Raji (cell line): ENCODE measurements at regions not wholly inside any gene's neighbourhood (a gene's known extent, or its start where the extent isn't known, plus 50 kb on each side); places are given as distances from the start of the nearest gene placed in this dataset.

Experiments used
- POLR2A ChIP-seq: IDR thresholded peaks from 2 replicates; pipeline ENCODE4 v1.6.1; 2011; ENCODE audit warnings: low read depth, low read length, control low read depth; ENCODE audit not compliant: insufficient read depth

DNA sequence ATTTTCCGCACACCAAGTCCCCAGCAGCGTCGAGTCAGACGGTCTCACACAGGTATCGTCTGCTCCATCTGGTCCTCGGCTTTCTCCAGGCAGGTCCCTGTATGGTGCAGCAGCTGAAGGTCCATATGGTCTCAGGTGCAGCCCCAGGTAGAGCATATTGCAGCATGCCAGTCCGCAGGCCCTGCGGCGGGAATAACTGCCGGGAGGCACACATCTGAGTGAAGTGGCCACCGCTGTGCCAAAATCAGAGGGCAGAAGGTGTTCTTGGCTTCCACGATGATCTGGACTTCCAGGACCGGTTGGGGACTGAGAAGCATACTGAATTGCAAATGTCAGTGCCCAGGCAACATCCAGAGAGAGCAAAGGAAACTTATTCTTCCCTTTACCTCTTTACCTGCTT lies 320.3 kb downstream of the RNF144A start:
- TF ChIP-seq POLR2A = no peak

DNA sequence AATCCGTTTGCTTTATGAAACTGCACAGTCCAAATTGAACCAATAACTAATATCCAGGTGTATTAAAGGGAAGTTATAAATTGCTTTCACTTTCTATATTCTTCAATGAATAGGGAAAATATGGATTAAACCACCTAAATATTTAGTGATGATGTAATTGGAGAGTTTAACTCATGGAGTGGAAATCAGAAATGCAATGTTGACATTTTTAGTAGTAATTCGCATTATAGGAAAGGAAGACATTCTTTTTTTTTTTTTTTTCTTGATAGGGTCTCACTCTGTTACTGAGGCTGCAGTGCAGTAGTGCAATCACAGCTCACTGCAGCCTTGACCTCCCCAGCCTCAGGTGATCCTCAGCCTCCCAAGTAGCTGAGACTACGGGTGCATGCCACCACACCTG lies 321.9 kb downstream of the RNF144A start:
- no peak for TF ChIP-seq POLR2A

DNA sequence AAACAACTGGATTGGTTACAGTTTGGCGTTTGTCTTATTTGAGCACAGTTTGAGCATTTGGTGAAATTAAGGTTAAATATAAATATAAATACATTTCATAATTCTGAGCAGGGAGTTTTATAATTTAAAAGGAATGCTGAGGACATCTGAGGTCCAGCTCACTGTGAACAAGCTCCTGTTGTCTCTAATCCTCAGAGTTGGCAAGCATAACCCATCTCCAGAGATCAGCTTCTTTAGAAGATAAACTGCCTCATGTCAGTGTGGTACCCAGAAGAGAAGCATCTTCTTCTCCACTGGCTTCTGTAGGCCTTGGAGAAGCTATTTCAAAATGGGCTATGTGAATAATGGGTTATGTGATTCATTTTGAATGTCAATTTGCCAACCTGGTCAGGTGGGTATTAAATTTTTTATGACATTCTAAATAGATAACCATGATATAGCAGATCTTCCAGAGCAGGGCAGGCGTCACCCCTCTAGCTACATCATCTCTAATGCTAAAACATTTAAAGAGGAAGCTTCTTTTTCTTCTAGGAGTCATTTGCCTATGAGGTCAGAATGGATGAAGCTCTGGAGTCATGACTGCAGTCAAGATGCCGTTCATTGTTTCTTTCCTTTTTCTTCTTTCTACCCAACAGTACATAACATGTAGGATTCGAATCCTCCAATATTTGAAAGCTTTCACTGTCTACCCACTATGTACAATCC lies 324.0 kb downstream of the RNF144A start:
- no peak for TF ChIP-seq POLR2A

DNA sequence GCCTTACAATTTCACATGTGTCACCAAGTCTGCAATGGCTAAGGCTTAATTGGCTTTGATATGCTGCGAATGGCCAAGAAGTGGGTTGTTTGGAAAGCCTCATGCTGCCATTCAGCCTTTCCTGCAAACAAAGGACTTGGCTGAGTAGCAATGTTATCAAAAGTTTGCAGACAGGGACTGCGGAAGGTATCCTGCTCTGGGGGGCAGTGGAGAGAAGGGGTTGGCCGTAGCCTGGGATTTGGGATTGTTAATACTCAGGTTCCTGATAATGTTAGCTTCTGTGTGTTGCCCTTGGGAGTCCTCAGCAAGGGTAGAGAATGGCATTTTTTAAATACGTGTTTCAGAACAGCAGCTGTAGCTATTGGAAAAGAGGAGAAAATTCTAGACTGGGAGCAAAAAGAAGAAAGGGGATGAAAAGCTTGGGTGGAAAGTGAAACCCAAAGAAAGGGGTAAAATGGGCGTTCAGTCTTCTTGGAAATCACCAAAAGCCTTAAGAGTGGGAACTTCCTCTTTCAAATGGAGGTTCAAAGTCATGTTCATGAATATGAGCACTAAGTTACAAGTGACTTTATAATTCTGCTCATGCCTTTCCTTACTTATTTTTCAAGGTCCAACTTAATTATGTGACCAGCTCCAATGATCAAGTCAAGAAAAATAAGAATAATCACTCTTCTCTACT lies 325.1 kb downstream of the RNF144A start:
- TF ChIP-seq POLR2A = no peak

DNA sequence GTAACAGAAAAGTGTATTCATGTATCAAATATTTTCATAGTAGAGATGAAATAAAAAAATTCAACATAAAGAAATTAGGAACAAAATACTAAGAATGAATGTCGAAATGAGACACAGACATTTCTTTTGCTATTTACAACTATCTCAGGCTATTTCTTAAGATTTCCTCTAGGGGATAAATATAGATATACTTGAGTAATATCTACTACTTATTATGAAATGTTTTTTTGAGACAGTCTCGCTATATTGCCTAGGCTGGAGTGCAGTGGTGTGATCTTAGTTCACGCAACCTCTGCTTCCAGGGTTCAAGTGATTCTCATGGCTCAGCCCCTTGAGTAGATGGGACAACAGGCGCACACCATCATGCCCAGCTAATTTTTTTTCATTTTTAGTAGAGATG lies 326.1 kb downstream of the RNF144A start:
- no peak for TF ChIP-seq POLR2A

DNA sequence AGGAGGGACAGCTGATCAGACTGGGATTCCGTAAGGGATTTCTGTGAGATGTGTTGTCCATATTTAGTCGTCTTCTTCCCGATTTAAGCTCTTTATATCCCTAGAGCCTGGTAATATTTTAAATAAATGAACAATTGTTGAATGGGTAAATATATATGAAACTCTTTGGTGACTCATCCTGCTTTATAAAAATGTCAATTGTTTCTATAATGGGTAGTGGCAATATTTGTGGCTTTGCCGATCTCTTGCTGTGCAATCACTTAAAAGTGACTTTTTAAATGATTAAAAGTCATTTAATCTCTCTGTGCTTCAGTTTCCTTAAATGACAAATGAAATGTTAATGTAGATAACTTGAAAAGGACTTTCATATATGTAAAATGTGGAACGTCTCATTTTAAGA lies 339.2 kb downstream of the RNF144A start:
- no peak for TF ChIP-seq POLR2A

DNA sequence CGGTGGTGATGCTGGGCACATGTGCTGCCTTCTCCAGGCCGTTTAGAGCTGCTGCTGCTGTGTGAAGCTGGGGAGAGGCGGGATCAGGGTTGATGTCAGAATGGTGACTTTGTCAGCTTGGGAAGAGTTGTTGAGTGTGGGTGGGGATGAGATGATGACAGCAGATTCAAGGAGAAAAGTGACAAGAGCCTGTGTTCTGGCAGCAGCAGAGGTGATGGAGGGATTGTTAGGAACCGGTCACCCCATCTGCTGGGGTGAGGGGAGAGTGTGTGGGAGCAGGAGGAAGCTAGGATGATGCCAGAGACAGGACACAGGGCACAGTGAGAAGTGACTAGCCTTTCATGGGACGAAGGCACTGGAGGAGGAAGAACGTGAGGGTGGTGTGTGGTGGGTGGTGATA lies 345.5 kb downstream of the RNF144A start:
- no peak for TF ChIP-seq POLR2A

DNA sequence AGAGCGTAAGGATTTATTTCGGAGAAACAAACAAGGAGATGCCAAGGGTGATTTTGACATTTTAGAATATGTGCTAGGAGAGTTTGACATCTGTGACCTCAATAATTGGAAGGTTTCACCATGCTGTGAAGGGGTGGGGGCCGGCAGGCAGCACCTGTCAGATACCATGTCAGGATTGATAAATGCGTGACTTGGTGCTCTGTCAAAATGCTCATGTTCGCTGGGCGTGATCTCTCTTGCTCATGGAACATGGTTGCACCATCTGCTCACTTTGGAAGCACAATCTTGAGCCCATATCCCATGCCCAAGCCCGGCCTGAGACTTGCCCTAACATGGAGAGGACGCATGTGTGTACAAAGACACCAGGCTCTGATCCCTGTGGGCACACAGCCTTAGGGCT lies 347.6 kb downstream of the RNF144A start:
- TF ChIP-seq POLR2A = no peak

DNA sequence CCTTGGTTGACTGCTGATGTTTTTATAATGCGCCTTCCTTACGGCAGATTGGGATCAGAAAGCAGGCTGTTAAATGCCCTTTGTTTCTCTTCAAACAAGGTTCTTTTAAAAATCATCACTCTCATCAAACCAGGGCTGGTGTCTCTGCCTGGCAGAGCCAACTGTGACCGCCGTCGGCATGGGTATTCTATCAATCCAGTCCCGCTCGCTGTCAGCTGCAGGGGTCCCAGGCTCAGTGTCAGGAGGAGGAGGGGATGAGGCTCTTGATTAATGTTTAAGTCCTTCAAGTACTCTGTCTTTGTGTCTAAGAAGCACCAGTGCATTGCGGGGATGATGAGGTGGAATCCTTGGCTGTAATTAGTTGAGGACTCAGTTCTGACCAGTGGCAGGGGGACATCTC lies 348.1 kb downstream of the RNF144A start:
- TF ChIP-seq POLR2A = no peak

DNA sequence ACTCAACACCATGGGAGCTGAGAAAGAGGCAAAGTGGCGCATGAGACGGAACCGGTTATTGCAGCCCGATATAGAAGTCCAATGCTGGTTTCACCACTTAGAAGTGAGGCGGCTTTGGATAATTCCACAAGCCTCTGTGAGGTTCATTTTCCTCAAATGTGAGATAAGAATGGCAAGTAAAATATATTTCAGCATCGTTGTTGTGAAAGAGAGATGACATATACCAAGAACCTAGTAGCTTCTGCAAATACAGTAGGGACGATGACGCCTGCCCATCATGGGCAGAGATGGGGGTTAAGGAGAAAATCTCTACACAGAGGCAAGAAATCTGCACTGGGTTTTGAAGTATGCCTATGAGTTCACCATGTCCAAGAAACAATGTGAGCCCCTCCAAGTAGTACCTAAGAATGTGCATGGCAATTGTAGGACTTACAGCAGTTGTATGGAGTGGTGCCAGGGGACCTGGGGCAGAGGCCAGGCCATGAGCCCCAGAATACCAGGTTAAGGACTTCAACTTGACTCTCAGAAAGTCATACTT lies 352.0 kb downstream of the RNF144A start:
- TF ChIP-seq POLR2A = no peak

DNA sequence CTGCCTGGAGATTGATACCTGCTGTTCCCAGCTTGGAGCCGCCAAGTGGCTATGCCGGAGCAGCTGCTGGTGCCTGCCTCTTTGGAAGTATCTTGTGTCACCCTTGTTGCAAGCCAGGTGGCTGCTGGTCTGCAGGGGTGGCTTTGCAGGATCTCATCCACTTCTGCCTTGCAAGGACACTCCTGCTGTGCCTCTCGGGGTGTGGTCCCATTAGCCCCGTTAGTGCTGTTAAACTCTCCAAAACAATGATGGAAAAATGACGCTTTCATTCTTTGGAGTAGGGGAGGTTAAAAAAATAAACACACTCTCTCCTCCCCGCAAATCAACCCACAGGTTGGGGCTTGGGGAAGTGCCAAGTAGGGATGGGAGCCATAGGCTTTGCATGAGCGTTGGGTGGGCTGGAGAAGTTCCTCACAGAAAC lies 352.8 kb downstream of the RNF144A start:
- TF ChIP-seq POLR2A = no peak

DNA sequence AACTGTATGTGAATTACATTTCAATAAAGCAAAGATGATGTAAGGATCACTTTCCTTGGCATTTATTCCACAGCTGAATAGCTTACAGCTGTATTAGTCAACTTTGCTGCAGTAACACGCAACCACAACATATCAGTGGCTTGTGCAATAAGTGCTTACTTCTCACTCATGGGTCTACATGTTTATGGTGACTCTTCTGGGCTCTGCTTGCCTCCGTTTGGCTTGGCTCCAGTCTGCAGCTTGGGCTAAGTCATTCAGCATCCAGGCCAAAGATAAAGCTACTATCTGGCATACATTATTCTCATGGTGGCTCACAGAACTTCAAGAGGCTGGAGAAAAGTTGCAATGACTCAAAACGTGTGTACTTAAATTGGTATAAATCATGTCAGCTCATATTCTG lies 355.0 kb downstream of the RNF144A start:
- no peak for TF ChIP-seq POLR2A

DNA sequence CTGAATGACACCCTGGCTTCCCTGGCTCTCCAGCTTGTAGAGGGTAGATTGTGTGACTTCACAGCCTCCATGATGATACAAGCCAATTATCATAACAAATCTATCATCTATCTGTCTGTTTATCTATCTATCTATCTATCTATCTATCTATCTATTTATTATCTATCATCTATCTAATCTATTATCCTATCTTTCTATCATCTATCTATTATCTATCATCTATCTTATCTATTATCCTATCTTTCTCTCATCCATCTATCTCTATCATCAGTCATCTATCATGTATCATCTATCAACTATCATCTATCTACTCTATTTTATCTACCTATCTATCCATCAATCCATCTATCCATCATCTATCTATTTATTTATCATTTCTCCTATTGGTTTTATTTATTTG lies 361.8 kb downstream of the RNF144A start:
- no peak for TF ChIP-seq POLR2A

DNA sequence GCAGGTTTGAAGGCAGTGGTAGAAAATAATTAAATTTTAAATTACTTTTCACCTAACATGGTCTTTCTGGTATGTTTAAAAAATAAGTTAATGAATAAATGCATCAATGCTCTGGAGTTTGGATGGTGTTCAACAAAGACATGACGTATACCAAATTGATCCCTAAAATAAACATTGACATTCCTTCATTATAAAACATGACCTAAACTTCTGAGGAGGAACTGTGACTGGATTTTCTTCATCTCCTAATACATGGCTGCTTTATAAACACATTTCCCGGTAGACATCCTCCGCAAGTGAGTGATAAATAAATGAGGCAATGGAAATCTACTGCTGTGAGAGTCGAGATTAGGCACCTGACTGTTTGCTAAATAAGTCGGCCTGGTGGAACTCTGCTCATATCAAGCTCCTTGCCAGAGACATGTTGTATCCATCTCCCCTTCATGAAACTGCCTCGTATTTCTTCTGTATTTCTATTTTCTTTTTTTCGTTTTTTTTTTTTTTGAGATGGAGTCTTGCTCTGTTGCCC lies 362.3 kb downstream of the RNF144A start:
- TF ChIP-seq POLR2A = no peak

DNA sequence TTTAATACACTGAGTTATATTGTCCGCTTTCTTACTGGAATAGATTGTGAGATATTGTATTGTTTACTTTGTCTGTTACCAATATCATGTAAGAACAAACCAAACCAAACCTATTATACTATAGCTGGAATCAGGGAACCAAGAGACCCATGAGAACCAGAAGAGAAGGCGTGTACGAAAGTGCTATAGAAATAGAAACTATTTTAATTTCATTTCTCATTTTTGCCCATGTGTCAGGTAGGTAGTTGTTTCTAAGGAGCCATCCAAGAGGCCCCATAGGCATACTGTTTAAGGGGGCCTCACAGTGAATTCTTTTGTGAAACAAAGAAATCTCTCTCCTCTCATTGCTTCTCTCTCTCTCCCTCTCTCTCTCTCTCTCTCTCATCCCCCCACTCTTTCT lies 363.6 kb downstream of the RNF144A start:
- TF ChIP-seq POLR2A = no peak

DNA sequence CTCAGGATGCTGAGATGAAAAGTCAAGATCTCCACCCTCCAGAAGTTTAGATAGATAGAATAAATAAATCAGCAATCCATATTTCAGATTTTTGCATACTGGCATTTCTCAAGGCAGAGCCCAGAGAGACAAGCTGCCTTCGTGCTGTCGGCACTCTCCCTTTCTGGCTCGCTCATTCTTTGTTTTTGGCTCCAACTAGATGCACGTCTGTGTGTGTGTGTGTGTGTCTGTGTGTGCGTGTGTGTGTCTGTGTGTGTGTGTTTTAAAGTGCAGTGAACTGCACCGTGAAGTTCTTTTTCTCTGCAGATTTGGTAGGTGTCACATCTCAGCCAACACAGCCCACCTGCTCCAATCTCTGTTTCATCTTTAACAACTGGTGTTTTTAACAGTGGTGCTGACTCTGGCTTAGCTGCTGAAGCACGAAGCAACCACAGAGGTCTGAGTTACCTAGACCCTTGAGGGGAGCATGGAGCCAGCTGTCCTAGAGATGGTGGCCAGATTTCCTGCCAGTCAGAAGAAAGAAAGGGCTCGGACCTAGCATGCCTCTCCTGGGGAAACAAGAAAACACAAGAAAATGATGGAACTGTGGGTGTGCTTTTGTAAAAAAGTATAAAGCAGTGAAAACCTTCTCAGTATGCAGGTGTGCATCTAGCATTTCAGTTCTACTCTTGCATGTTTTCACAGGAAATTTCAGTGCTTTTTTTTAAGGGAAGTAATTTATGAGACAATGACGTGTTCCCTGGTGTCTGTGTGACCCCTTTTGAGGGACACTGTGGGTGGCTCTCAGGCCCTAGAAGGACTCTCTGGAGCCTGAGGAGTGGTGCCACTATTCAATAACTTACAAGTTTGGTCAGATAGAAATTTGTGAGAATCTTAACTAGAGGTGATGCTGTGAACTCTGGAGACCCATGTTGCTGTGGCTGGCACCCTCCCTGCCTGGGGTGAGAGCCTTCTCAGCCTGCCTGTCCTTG lies 364.3 kb downstream of the RNF144A start:
- TF ChIP-seq POLR2A = no peak

DNA sequence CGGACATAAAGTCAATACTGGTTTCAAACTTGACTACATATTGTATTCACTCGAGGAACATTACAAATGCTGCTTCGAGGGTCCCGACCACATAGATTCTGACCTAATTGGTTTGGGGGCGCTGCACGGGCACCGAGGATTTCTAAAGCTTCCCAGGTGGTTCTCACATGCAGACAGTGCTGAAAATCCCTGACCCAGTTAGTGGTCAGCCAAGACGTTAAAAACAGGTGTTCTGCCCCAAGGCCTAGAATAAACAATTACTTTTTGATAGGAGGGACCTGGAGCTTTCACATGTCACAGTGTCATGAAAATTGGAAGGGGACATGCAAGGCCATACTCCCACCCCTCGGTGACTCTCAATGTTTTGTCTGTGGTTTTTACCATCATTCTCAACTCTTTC lies 368.9 kb downstream of the RNF144A start:
- no peak for TF ChIP-seq POLR2A
